ENCODE measurements at regions not wholly inside any gene's neighbourhood (a gene's known extent, or its start where the extent isn't known, plus 50 kb on each side); places are given as distances from the start of the nearest gene placed in this dataset.

- TF ChIP-seq CTCF (IDR thresholded peaks at IDR 0.05; ENCODE audit: low read length) (no peak), EZH2 (IDR thresholded peaks at IDR 0.05; ENCODE audit: borderline replicate concordance, low read length) (no peak)
Measured at GRCh38 chr10:78458983-78459638, 425.4 kb downstream of the RPS24 start.
